SK-N-SH treated with all-trans-retinoic acid at 6 μM for 48 hours (cell line): ENCODE measurements at regions not wholly inside any gene's neighbourhood (a gene's known extent, or its start where the extent isn't known, plus 50 kb on each side); places are given as distances from the start of the nearest gene placed in this dataset.

Source experiments
- CREB5 ChIP-seq: fragments of 250-450 bp; sonication (Bioruptor Pico); IDR thresholded peaks from 2 replicates; pipeline ENCODE4 v1.5.1; 2020; ENCODE audit warnings: low read depth, mild to moderate bottlenecking, moderate library complexity
- PATZ1 ChIP-seq: fragments of 250-450 bp; sonication (Bioruptor Pico); IDR thresholded peaks from 2 replicates; pipeline ENCODE4 v1.8.0; 2020; ENCODE audit warnings: mild to moderate bottlenecking, moderate library complexity, borderline replicate concordance
- RARB ChIP-seq: fragments of 250-450 bp; sonication (Bioruptor Pico); IDR thresholded peaks from 2 replicates; pipeline ENCODE4 v1.8.0; 2021; ENCODE audit warnings: mild to moderate bottlenecking, moderate library complexity
- SNAI2 ChIP-seq: fragments of 250-450 bp; sonication (Bioruptor Pico); IDR thresholded peaks from 2 replicates; pipeline ENCODE4 v1.5.0; 2020; ENCODE audit warnings: mild to moderate bottlenecking, moderate library complexity
- ZNF8 ChIP-seq: fragments of 450-650 bp; formaldehyde crosslinking; IDR thresholded peaks from 2 replicates; pipeline ENCODE4 v1.5.0; 2020; ENCODE audit warnings: mild to moderate bottlenecking, moderate library complexity

- TF ChIP-seq PATZ1 (CRISPR knock-in tag) (no peak), CREB5 (CRISPR knock-in tag) (no peak), SNAI2 (CRISPR knock-in tag) (no peak), RARB (CRISPR knock-in tag) (no peak), ZNF8 (CRISPR knock-in tag) (no peak)
Measured at GRCh38 chr12:60027266-60027665, 431.4 kb downstream of the SLC16A7 start.
